ENCODE measurements at regions not wholly inside any gene's neighbourhood (a gene's known extent, or its start where the extent isn't known, plus 50 kb on each side); places are given as distances from the start of the nearest gene placed in this dataset.
A peak's percentile ranks its signal among the peaks of the same experiment; 100 is the strongest.

DNA sequence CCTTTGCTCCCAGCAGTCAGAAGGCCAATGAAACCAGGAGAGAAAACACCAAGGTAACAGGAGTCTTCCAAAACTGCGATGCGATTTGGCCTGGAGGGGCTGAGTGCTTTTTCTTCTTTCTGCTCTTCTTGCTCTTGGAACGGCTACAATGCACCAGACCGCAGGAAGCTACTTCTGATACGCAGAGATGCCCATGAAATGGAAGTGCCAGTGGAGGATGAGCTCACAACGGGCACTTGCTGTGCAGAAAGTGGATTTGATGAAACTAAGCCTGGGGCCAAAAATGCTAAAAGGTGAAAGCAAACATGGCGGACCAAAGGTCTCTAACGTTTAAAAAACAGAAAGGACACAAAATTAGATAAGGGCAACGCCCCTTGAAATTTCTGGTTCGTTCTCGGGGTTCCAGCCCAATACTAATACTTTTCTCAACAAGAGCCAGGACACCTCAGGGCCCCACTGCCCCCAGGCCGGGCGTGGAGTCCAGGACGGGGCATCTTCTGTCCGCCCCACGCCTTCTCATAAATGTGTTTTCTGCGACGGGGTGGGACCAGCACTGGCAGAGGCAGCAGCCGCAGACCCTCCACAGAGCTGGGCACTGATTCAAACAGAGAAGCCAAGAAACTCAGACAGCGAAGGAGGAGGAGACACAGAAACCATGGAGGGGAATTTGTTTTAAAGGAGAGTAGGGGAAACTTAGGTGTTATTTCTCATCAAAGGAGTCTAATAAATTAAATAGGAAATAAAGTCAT, 101.3 kb downstream of the CRYAA start:
- no peak for DNase-seq
- Mint-ChIP-seq H3K9me3 (no peaks in the 10 kb centered on the region), H3K27ac (no peak overlapping the region), H3K27me3 (peaks cover 11% of the 10 kb centered on the region), H3K4me1 (ENCODE audit: low read depth) (no peaks in the 10 kb centered on the region), H3K36me3 (ENCODE audit: low read depth) (no peaks in the 10 kb centered on the region), H3K4me3 (no peak overlapping the region)

DNA sequence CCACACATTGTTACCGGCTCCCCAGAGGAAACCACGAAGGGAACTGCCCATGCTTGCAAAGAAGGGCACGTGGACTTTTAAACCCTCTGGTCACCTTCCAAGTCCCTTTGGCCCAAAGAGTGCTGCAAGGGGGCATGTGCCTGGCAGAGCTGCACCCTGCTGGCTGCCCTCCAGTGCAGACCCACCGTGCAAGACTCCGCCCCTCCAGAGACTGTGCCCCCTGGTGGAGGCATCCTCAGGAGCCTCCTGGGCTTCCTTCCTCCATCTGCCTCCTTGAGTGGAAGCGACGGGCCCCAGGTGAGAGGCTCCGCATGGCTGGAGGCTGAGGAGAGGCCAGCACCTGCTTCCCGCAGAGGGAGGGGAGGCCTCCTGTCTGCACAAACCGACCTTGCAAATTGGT, 100.6 kb downstream of the CRYAA start:
- Mint-ChIP-seq H3K4me3 (no peak overlapping the region), H3K27ac (no peak overlapping the region), H3K27me3 (peaks cover 11% of the 10 kb centered on the region), H3K4me1 (ENCODE audit: low read depth) (no peaks in the 10 kb centered on the region), H3K36me3 (ENCODE audit: low read depth) (no peaks in the 10 kb centered on the region), H3K9me3 (no peaks in the 10 kb centered on the region)
- DNase-seq, result peak; percentile 54

DNA sequence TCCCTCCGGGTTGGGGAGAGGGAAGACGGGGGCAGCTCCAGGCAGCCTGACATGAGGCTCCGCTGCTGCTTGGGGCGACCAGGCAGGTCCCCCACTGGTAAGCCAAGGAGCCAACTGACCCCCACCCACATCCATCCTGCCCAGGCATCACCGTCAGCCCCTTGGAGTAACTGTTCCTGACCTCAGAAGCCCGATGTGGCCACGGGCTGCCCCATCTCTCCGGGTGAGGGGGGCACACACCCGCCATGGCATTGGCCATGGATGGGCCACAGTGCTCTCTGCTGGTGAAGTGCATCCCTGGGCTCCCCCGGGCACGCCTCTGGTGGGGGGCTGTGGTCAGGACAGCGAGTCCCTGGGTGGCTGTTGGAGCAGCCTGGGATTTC, 100.0 kb downstream of the CRYAA start:
- Mint-ChIP-seq H3K4me3 (no peak overlapping the region), H3K4me1 (ENCODE audit: low read depth) (no peaks in the 10 kb centered on the region), H3K9me3 (no peaks in the 10 kb centered on the region), H3K27me3 (peaks cover 7% of the 10 kb centered on the region), H3K36me3 (ENCODE audit: low read depth) (no peaks in the 10 kb centered on the region), H3K27ac (no peak overlapping the region)
- no peak for DNase-seq

DNA sequence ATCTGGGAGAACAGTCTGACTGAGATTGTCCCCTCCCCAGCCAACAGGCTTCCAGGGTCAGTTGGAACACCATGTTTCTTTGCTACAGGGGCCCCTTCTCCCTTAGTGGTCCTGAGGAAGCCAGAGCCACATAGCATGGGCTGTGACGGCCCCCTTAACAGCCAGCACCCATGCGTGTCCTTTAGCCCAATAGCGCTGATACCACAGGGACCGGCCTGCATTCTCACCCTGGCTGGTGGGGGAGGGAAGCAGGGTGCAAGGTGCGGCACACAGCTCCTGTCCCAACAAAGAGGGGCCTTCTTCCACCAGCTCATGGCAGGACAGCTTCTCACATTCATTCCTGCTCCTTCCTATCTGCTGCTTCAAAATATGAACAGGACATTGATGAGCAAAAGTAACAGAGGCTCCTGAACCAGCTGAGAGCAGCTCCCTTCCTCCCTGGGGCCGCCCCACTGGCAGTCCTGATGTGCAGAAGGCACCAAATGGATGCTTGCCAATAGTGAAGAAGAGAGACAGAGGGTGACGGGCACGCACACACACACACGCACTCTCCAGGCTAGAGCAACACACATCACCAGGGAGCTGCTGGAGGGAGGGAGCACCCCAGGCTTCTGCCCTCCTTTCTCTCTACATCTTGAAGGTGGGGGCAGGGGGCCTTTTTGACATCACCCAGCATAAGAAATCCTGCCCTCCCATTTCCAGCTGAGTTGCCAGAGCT, 99.4 kb downstream of the CRYAA start:
- H3K27me3 Mint-ChIP-seq, result peaks cover 6% of the 10 kb centered on the region
- H3K36me3 Mint-ChIP-seq (ENCODE audit: low read depth), result no peaks in the 10 kb centered on the region
- H3K4me3 Mint-ChIP-seq, result no peak overlapping the region
- H3K27ac Mint-ChIP-seq, result no peak overlapping the region
- no peaks in the 10 kb centered on the region for H3K9me3 Mint-ChIP-seq
- no peak for DNase-seq
- no peaks in the 10 kb centered on the region for H3K4me1 Mint-ChIP-seq (ENCODE audit: low read depth)

DNA sequence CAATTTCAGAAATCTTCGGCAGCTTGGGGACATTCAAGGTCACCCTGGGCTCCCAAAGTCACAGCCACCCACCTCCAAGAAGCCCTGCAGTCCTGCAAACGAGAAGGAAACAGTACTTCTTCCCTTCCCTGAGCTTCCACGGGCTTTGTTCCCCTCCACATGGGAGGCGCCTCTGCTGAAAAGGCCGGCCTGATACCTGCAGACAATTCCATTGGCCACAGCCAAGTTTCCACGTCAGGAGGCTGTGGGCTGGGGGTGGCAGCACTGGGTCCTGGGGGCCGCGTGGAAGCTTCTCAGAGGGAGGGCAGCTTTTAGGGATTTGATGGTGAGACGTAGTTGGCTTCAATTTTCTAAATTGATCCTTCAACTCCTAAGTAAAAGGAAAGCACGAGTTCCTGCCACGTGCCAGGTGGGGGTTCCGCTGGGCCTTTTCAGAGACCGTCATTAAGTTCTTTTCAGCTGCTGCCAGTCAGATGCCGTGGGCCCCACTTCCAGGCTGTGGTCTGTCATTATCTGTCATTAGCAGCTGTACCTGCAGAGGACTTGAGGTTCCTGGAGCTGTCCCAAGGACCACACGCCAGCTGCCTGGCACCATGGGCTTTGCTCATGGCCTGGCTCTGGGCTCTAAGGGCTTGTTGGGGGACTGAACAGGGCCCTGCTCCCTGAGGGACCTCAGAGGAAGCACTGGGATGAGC, 98.7 kb downstream of the CRYAA start:
- H3K27me3 Mint-ChIP-seq, result peaks cover 6% of the 10 kb centered on the region
- H3K9me3 Mint-ChIP-seq, result no peaks in the 10 kb centered on the region
- no peak overlapping the region for H3K4me3 Mint-ChIP-seq
- no peaks in the 10 kb centered on the region for H3K36me3 Mint-ChIP-seq (ENCODE audit: low read depth)
- no peak for DNase-seq
- no peaks in the 10 kb centered on the region for H3K4me1 Mint-ChIP-seq (ENCODE audit: low read depth)
- H3K27ac Mint-ChIP-seq, result no peak overlapping the region

DNA sequence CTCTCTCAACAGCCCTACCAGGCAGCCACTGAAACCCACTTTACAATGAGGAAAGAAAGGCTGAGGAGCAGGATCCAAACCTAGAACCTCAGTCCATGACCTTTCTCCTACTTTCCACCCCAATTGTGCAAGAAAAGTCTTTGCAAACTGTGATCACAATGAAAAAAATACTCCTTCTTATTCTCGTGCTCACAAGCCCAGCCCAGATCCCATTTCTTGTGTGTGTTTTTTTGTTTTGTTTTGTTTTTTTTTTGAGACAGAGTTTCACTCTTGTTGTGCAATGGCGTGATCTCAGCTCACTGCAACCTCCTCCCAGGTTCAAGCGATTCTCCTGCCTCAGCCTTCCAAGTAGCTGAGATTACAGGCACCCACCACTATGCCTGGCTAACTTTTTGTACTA, 97.7 kb downstream of the CRYAA start:
- Mint-ChIP-seq H3K27ac (no peak overlapping the region), H3K4me1 (ENCODE audit: low read depth) (no peaks in the 10 kb centered on the region)
- no peak for DNase-seq

DNA sequence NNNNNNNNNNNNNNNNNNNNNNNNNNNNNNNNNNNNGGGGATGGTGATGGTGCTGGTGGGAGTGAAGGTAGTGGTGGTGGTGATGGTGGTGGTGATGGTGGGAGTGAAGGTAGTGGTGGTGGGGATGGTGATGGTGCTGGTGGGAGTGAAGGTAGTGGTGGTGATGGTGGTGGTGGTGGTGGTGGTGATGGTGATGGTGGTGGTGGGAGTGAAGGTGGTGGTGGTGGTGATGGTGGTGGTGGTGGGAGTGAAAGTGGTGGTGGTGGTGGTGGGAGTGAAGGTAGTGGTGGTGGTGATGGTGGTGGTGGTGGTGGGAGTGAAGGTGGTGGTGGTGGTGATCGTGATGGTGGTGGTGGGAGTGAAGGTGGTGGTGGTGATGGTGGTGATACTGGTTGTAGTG, 93.6 kb downstream of the CRYAA start:
- H3K27ac Mint-ChIP-seq, result no peak overlapping the region
- no peaks in the 10 kb centered on the region for H3K27me3 Mint-ChIP-seq
- no peaks in the 10 kb centered on the region for H3K4me1 Mint-ChIP-seq (ENCODE audit: low read depth)
- no peak for DNase-seq
- no peaks in the 10 kb centered on the region for H3K9me3 Mint-ChIP-seq
- H3K4me3 Mint-ChIP-seq, result no peak overlapping the region
- no peaks in the 10 kb centered on the region for H3K36me3 Mint-ChIP-seq (ENCODE audit: low read depth)

More for the DNA sequence above, 97.7 kb downstream of the CRYAA start:
- no peaks in the 10 kb centered on the region for H3K9me3 Mint-ChIP-seq
- H3K36me3 Mint-ChIP-seq (ENCODE audit: low read depth), result no peaks in the 10 kb centered on the region
- H3K27me3 Mint-ChIP-seq, result peaks cover 4% of the 10 kb centered on the region
- H3K4me3 Mint-ChIP-seq, result no peak overlapping the region

Measured in activated T-cell treated with anti-CD3 and anti-CD28 coated beads, Interleukin-2, amount 50 U/mL, for 24 hours (primary cell).